T-helper 2 cell (primary cell): ENCODE measurements at regions not wholly inside any gene's neighbourhood (a gene's known extent, or its start where the extent isn't known, plus 50 kb on each side); places are given as distances from the start of the nearest gene placed in this dataset.

ENCODE experiments used
- DNase-seq, 5 experiments: peaks; one replicate each; pipeline versions ENCODE4 v3.0.0 to v3.0.0-alpha.2; 2012 to 2022

DNA sequence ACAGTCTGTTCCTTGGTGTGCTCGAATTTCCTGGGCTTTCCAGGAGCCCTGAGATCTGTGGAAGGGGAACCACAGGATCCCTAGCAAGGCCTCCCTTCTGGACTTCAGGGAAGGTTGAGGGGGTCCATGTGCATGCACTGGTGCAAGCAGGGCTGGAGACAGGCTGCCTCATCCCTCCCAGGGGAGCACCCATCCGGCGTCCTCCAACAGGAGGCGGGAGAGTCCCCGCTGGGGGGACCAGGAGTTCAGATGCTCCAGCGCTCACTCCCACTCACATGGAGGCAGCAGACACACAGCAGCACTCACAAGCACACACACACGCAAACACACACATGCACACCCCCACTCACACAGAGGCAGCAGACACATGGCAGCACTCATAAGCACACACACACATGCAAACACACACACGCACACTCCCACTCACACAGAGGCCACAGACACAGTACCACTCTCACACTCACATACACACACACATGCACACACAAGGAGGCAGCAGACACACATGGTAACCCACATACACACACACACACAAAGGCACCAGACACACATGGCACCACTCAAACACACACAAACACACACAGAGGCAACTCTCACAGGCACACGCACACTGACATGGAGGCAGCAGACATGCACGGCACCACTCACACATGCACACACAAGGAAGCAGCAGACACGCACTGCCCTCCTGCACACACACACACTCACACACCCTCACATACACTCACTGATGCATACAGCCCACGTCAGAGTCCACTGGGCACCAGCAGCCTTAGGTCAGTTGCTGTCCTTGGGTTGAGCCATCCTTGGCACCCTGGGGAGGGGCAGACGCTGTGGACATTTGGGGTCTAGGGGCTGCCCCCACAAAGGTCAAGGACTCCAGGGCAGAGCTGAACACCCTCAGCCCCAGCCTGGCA, 247.0 kb upstream of the PPP2R2D start:
- no peak for DNase-seq

DNA sequence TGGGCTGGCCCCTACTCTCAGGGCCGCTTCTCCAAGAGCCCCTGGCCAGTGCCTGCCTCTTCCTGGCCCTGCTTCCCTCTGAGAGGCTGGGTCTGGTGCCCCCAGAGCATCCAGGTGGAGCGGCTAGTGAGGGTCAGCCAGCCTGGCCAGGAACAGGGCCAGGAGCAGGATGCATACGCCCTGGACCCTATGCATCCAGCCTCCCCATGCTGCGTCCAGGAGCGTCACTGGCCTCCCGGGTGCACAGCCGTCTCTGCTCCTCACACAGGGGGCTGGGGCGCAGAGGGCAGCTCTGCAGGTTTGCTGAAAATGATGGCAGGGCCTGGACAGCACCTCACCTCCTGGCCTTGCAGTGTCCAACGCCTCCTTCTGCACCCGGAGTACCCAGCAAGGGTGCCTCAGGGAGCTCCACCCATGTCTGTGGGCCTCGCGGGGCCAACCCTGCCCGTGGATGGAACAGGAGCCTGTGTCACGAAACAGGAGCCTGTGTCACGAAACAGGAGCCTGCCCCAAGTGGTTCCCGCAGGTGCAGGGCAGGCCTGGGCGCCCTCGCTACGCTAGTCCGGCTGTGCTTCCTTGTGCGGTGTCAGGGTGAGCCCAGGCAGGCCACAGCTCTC, 246.2 kb upstream of the PPP2R2D start:
- DNase-seq: no peak

DNA sequence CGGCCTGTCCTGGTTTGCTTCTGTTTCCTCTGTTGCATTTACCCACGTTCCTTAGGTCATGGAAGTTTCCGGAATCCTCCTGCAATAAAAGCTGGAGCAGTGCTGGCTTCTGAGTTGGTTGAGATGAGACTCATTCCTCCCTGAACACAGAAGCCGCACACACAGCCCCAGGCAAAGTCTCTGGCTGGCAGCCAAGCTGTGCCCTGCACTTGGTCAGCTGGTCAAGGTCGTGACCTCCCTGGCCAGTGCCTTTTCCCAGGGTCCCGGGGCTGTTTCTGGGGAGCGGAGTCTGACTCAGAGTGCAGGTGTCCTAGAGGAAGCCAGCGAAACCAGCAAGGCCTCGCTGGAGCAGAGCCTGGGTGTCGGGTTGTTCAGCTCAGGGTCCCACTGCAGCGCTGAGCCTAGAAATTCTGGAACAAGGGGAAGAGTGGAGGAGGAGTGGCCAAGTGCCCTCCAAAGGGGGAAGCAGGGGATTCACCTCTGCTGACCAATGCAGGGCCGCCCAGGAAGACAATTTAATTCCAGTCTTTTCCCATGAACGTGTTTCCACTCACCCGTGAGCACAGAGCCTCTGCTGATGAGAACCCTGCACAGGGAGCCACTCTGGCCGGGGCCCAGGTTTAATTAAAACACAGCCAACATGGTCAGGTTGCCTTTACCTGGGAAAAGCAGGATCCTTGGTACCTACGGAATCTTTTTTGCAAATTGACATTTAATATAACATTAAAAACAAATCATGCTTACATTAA, 245.5 kb upstream of the PPP2R2D start:
- no peak for DNase-seq

- no peak for DNase-seq
Measured at GRCh38 chr10:131656009-131656408, 244.8 kb upstream of the PPP2R2D start.

DNA sequence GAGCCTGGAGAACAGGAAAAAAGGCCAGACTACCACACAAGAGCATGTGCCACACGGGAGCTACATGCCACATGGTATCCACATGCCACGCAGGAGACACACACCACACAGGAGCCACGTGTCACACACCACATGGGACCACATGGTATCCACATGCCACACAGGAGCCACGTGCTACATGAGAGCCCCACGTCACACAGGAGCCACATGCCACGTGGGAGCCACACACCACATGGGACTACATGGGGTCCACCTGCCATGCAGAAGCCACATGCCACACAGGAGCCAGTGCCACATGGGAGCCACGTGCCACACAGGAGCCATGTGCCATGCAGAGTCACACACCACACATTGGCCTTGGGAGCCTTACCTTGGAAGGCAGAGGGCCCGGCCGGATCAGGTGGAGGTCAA, 244.4 kb upstream of the PPP2R2D start:
- DNase-seq: peak in 1 of 5 experiments; percentile 6

DNA sequence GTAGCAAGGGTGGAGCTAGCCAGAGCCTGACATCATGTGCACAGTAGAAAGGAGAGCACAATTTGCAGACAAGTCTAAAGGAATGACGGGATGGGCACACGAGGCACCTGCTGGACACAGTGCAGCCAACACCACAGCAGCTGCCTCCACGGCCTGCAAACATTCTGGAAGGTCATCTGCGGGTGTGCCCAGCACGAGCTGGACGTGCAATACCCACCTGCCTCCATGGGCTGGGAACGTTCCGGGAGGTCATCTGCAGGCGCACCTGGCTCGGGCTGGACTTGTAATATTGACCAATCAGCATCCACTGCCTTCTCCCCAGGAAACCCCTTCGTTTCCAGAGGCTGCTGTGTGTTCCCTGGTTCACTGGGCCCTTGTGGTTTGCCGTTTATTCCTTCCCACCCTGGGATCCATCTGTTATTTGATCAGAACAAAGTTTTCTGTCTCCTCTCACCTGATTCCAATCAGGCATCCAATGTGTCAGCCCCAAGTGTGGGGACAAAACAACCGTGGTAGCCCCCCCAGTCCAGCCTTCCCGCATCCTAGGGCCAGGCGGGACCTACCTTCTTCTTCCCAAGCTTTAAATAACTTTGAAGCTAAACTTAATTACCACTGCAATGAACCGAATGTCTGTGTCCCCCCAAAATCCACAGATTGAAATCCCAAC, 243.4 kb upstream of the PPP2R2D start:
- no peak for DNase-seq

GRCh38 chr10:131657985-131658330, 242.8 kb upstream of the PPP2R2D start:
- DNase-seq: no peak

DNA sequence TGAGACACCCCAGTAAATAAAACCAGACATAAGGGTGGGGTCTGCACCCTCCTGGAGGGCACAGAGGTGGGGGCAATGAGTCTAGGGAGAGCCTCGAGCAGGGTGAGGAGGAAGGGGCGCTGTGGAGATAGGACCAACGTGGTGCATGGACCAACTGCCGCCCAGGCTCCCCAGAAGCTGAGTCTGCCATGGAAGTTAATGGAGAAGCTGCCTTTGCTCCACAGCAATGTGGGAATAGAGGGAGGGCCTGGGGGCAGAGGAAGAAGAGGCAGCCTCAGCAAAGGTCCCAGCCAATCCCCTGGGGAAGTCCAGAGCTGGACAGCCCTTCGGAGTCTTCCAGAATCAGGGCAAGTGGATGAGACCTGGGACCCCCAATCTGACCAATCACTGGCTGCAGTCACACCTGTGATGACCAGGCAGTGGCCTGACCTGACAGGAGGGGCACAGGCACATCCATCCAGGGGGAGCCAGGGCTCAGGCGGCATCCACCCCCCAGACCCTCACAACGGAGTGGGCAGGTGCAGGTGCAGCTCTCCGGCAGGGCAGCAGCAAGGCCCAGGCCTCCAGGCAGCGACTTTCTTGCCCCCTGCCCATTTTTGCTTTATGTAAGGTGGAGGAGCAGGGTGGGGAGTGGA, 242.2 kb upstream of the PPP2R2D start:
- DNase-seq: no peak

- DNase-seq: no peak
Measured at GRCh38 chr10:131660427-131660826, 240.4 kb upstream of the PPP2R2D start.

DNA sequence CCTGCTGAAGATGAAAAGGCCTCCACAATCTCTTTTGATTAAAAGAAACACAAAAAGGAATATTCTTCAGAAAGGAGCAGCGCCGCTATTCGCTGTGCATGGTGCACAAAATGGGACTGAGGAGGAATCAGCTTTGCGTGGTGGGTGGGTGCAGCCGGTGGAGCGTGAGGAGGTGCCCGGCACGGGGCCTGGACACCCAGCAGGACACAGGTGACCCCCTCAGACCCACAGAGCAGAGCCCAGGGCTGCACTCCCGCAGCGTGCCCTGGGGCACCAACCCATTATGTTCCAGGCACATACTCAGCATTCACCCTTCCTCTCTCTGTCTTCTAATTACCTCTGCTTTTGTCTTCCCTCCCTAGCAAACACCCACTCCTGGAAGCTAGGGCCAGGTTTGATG, 238.0 kb upstream of the PPP2R2D start:
- no peak for DNase-seq

- no peak for DNase-seq
Measured at GRCh38 chr10:131663351-131663750, 237.5 kb upstream of the PPP2R2D start.

DNA sequence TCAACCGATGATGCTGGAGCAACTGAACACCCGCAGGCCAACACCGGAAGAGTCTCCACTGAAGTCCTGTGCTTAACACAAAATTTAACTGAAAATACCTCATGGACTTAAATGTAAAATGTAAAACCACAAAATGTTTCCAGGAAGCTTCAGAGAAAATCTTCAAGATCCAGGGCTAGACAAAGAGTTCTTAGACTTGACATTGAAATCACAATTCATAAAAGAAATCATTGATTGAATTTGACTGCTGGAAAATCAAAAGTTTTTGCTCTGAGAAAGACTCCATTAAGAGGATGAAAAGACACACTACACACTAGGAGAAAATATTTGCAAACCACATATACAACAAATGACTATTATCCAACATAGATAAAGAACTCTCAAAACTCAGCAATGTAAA, 234.7 kb upstream of the PPP2R2D start:
- no peak for DNase-seq

DNA sequence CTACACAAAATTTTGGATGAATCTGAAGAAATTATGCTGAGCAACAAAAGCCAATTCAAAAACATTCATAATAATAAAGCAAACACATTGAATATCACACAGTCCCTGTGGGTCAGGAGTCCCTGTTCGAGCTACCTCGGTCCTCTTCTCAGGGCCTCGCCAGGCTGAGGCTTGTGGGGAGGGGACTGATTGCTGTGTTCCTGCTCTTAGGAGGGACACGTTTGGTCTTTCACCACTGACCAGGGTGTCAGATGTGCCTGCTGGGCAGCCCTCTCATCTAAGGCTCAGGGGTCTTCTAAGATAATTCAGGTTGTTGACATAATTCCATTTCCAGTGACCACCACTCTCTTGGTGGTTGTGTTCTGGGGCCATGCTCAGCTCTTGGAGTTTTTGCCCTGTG, 233.8 kb upstream of the PPP2R2D start:
- no peak for DNase-seq

DNA sequence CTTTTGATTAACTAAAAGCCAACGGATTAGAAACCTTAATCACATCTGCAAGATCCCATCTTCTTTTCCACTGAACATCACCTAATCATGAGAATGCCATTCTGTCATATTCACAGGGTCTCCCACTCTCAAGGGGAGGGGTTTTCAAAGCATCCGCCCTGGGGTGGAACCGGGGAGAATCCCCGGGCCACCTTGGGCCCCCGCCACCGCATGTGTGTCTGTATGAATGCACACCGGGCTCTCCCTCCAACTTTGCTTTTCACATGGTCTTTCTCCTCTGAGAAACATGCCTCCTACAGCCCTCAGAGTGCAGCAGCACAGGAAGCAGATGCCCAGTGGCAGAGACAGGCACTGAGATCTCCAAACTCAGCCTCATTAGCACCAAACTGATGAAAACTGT, 233.2 kb upstream of the PPP2R2D start:
- no peak for DNase-seq

DNA sequence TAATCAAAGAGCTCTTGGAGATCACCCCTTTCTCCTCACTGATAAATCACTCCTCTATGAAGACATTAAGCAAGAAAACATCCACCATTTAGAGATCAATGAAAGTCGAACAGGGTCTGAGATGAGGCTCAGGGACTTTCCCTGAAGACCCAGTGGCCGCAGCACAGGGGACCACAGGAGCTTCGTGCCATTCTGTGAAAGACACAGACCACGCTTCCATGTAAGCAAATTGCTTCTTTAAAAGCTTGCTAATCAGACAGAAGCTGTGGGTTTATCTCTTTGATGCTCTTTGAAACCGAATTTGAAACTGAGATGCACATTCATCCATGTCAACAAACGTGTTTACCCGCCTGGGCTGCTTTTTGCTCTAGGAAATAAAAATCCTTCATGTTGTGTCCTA, 231.9 kb upstream of the PPP2R2D start:
- DNase-seq: peak in 1 of 5 experiments; percentile 71

DNA sequence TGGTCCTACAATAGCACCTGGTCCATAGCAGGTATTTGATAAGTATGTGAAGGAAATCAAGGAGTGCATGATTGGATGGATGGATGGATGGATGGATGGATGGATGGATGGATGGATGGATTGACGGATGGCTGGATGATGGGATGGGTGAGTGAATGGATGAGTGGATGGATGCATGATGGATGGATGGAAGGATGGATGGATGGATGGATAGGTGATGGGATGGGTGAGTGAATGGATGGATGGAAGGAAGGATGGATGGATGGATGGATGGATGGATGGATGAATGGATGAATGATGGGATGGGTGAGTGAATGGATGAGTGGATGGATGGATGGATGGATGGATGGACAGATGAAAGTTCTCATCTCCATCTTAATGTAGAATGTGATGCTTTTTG, 231.0 kb upstream of the PPP2R2D start:
- no peak for DNase-seq

GRCh38 chr10:131670341-131670740, 230.5 kb upstream of the PPP2R2D start:
- DNase-seq: no peak

DNA sequence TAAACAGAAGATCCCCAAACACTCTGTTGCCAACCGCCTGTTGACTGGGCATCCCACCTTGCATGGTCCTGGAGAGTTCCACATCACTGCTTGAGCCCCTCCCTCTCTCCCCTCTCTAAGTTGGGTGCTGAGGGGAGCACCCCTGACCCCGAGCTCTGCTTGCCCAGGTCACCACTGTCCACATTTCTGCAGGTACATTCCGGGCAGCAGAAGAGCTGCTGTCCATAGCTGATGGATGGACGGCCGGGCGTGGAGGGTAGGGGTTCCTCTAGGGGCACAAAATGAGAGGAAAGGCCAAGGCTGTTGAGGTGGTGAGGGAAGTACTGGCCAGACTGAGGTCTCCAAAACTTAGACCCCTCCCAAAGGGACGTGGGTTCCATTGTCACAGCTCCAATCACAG, 227.4 kb upstream of the PPP2R2D start:
- no peak for DNase-seq

DNA sequence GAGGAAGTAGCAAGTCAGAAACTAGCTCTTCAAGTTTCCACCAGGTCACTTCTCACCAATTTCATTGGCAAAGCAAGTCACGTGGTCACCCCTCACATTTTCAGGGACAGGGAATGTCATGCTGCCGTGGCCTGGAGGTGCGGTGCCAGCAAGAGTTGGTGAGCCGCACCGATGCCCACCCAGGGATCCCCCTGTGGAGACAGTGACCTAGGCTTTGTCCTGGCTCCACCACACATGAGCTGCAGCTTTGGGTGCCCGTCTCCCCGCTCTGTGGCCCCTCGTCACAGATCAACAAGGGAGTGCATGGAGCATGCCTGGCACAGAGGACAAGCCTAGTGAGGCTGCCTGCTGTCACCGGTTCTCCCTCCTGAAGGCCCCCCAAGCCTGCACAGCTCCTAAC, 226.7 kb upstream of the PPP2R2D start:
- DNase-seq: no peak

DNA sequence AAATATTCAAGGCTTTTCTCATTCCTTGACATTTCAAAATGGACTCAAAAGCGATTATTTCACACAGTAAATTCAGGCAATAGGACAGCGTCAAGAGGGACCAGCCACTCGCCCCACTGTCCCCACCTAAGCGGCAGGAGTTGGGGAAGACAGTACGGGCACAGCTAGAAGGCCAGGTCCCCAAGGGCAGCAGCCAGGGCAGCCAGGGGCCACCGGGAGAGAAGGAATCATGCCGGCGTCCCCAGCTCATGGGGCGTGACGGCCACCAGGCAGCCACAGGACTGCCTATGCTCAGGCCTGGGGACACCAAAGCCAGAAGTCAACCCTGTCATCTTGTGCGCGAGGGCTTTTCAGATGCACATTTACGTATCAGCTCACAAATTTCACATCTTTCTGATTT, 225.7 kb upstream of the PPP2R2D start:
- DNase-seq: no peak

GRCh38 chr10:131676046-131676799, 224.6 kb upstream of the PPP2R2D start:
- no peak for DNase-seq
